ENCODE measurements at regions not wholly inside any gene's neighbourhood (a gene's known extent, or its start where the extent isn't known, plus 50 kb on each side); places are given as distances from the start of the nearest gene placed in this dataset.

GRCh38 chr12:105626653-105627052 lies 296.2 kb downstream of the C12orf75 start:
- no peaks in the 10 kb centered on the region for H3K27me3 ChIP-seq
- no peak for DNase-seq
- no peak overlapping the region for H3K9ac ChIP-seq (ENCODE audit: low read depth in 2 of 2, low read length in 2 of 2)
- no peak overlapping the region for H3K27ac ChIP-seq
- H3K9me3 ChIP-seq, result no peaks in the 10 kb centered on the region
- no peaks in the 10 kb centered on the region for H3K4me1 ChIP-seq
- no peak overlapping the region for H3K4me3 ChIP-seq
- no peaks in the 10 kb centered on the region for H3K36me3 ChIP-seq
- no peak for TF ChIP-seq CTCF (IDR thresholded peaks at IDR 0.05)
- intact Hi-C loops (cut with DNase I), result no loop called here

GRCh38 chr12:105637470-105637869 lies 307.0 kb downstream of the C12orf75 start:
- Histone ChIP-seq H3K9ac (ENCODE audit: low read depth in 2 of 2, low read length in 2 of 2) (no peak overlapping the region), H3K36me3 (no peaks in the 10 kb centered on the region), H3K27ac (no peak overlapping the region), H3K4me3 (no peak overlapping the region), H3K9me3 (no peaks in the 10 kb centered on the region), H3K27me3 (no peaks in the 10 kb centered on the region), H3K4me1 (no peaks in the 10 kb centered on the region)
- TF ChIP-seq CTCF (IDR thresholded peaks at IDR 0.05), result no peak
- intact Hi-C loops (cut with DNase I), result no loop called here
- no peak for DNase-seq

GRCh38 chr12:105640761-105641160 lies 310.3 kb downstream of the C12orf75 start:
- Histone ChIP-seq H3K9me3 (no peaks in the 10 kb centered on the region), H3K27me3 (no peaks in the 10 kb centered on the region), H3K4me1 (no peaks in the 10 kb centered on the region), H3K4me3 (no peak overlapping the region), H3K27ac (no peak overlapping the region), H3K36me3 (no peaks in the 10 kb centered on the region), H3K9ac (ENCODE audit: low read depth in 2 of 2, low read length in 2 of 2) (no peak overlapping the region)
- TF ChIP-seq CTCF (IDR thresholded peaks at IDR 0.05), result no peak
- no peak for DNase-seq
- intact Hi-C loops (cut with DNase I), result no loop called here

GRCh38 chr12:105641749-105642148 lies 311.3 kb downstream of the C12orf75 start:
- no peak for TF ChIP-seq CTCF (IDR thresholded peaks at IDR 0.05)
- intact Hi-C loops (cut with DNase I), result no loop called here
- Histone ChIP-seq H3K27me3 (no peaks in the 10 kb centered on the region), H3K4me1 (no peaks in the 10 kb centered on the region), H3K27ac (no peak overlapping the region), H3K9ac (ENCODE audit: low read depth in 2 of 2, low read length in 2 of 2) (no peak overlapping the region), H3K36me3 (no peaks in the 10 kb centered on the region), H3K9me3 (no peaks in the 10 kb centered on the region), H3K4me3 (no peak overlapping the region)
- DNase-seq, result no peak

GRCh38 chr12:105644770-105645169 lies 314.3 kb downstream of the C12orf75 start:
- H3K4me3 ChIP-seq, result no peak overlapping the region
- intact Hi-C loops (cut with DNase I), result no loop called here
- H3K9ac ChIP-seq (ENCODE audit: low read depth in 2 of 2, low read length in 2 of 2), result no peak overlapping the region
- H3K27me3 ChIP-seq, result no peaks in the 10 kb centered on the region
- no peak for DNase-seq
- no peaks in the 10 kb centered on the region for H3K36me3 ChIP-seq
- H3K9me3 ChIP-seq, result no peaks in the 10 kb centered on the region
- no peak for TF ChIP-seq CTCF (IDR thresholded peaks at IDR 0.05)
- H3K4me1 ChIP-seq, result no peaks in the 10 kb centered on the region
- no peak overlapping the region for H3K27ac ChIP-seq

GRCh38 chr12:105654606-105655005 lies 324.1 kb downstream of the C12orf75 start:
- H3K9ac ChIP-seq (ENCODE audit: low read depth in 2 of 2, low read length in 2 of 2), result no peak overlapping the region
- H3K36me3 ChIP-seq, result no peaks in the 10 kb centered on the region
- H3K27me3 ChIP-seq, result no peaks in the 10 kb centered on the region
- no peaks in the 10 kb centered on the region for H3K4me1 ChIP-seq
- no peaks in the 10 kb centered on the region for H3K9me3 ChIP-seq
- intact Hi-C loops (cut with DNase I), result no loop called here
- no peak overlapping the region for H3K27ac ChIP-seq
- H3K4me3 ChIP-seq, result no peak overlapping the region
- TF ChIP-seq CTCF (IDR thresholded peaks at IDR 0.05), result no peak
- DNase-seq, result no peak

All from colonic mucosa (tissue), 4 donors.